ENCODE measurements at regions not wholly inside any gene's neighbourhood (a gene's known extent, or its start where the extent isn't known, plus 50 kb on each side); places are given as distances from the start of the nearest gene placed in this dataset.

- H3K27ac Mint-ChIP-seq = no peak overlapping the region
- peaks cover 6% of the 10 kb centered on the region for H3K9me3 Mint-ChIP-seq
- H3K27me3 Mint-ChIP-seq (ENCODE audit: low read depth) = peaks cover 8% of the 10 kb centered on the region
- DNase-seq (ENCODE audit: low spot score in 2 of 2, unreplicated experiment in 2 of 2) = no peak
- peaks cover 14% of the 10 kb centered on the region for H3K4me1 Mint-ChIP-seq
- H3K4me3 Mint-ChIP-seq = no peak overlapping the region
- no peaks in the 10 kb centered on the region for H3K36me3 Mint-ChIP-seq
- TF ChIP-seq, protein P1, sequence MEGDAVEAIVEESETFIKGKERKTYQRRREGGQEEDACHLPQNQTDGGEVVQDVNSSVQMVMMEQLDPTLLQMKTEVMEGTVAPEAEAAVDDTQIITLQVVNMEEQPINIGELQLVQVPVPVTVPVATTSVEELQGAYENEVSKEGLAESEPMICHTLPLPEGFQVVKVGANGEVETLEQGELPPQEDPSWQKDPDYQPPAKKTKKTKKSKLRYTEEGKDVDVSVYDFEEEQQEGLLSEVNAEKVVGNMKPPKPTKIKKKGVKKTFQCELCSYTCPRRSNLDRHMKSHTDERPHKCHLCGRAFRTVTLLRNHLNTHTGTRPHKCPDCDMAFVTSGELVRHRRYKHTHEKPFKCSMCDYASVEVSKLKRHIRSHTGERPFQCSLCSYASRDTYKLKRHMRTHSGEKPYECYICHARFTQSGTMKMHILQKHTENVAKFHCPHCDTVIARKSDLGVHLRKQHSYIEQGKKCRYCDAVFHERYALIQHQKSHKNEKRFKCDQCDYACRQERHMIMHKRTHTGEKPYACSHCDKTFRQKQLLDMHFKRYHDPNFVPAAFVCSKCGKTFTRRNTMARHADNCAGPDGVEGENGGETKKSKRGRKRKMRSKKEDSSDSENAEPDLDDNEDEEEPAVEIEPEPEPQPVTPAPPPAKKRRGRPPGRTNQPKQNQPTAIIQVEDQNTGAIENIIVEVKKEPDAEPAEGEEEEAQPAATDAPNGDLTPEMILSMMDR (IDR thresholded peaks at IDR 0.05; ENCODE audit: unreplicated experiment) = no peak
These were observed 262.8 kb downstream of the ABCC12 start for GRCh38 chr16:47892999-47893398.

GRCh38 chr16:47888734-47889133 is 267.1 kb downstream of the ABCC12 start:
- DNase-seq (ENCODE audit: low spot score in 2 of 2, unreplicated experiment in 2 of 2) = no peak
- TF ChIP-seq, protein P1 (IDR thresholded peaks at IDR 0.05; ENCODE audit: unreplicated experiment) = no peak
- H3K27ac Mint-ChIP-seq = no peak overlapping the region
- no peaks in the 10 kb centered on the region for H3K36me3 Mint-ChIP-seq
- peaks cover 34% of the 10 kb centered on the region for H3K27me3 Mint-ChIP-seq (ENCODE audit: low read depth)
- no peak overlapping the region for H3K4me3 Mint-ChIP-seq
- peaks cover 32% of the 10 kb centered on the region for H3K4me1 Mint-ChIP-seq
- peaks cover 4% of the 10 kb centered on the region for H3K9me3 Mint-ChIP-seq

DNA sequence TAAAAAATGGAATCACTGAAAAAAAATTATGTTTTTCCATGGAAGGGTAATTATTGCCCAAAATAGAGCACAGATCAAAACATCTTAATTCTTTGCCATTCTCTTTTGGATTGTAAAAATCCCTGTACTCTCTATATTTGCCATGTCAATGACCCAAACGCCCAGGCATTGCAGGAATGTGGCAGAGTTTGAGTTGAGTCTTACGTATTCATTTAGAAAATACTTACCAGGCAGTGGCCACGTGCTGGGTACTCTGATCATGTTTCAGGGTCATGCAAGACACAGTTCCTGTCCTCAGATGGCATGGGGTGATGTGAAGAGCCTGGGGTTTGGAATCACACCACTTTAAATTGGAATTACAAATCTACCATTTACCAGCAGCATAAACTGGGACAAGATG is 267.7 kb downstream of the ABCC12 start:
- H3K36me3 Mint-ChIP-seq = no peaks in the 10 kb centered on the region
- H3K27me3 Mint-ChIP-seq (ENCODE audit: low read depth) = peaks cover 38% of the 10 kb centered on the region
- H3K9me3 Mint-ChIP-seq = peaks cover 4% of the 10 kb centered on the region
- no peak overlapping the region for H3K27ac Mint-ChIP-seq
- no peak for DNase-seq (ENCODE audit: low spot score in 2 of 2, unreplicated experiment in 2 of 2)
- TF ChIP-seq, protein P1 (IDR thresholded peaks at IDR 0.05; ENCODE audit: unreplicated experiment) = no peak
- H3K4me1 Mint-ChIP-seq = peaks cover 32% of the 10 kb centered on the region
- no peak overlapping the region for H3K4me3 Mint-ChIP-seq

DNA sequence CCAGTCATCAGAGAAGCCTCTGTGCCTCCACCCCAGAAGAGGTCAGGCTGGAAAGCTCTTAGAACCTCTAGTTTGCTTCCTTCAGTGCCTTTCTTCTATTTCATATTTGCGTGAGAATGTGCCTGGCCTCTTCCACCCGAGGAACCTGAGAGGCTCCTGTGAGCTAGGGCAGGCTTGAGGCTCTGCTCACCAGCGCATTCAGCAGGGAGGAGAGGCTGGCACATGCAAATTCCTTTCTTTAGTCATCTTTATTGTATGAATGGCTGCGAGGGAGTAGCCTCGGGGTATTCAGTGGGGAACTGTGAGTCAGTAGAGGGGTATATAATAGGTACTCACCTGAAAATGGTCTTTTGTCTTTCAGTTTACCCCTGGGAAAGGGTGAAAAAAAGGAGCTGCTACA is 268.3 kb downstream of the ABCC12 start:
- DNase-seq (ENCODE audit: low spot score in 2 of 2, unreplicated experiment in 2 of 2) = no peak
- no peak overlapping the region for H3K4me3 Mint-ChIP-seq
- H3K36me3 Mint-ChIP-seq = no peaks in the 10 kb centered on the region
- peaks cover 32% of the 10 kb centered on the region for H3K4me1 Mint-ChIP-seq
- H3K27me3 Mint-ChIP-seq (ENCODE audit: low read depth) = peaks cover 41% of the 10 kb centered on the region
- TF ChIP-seq, protein P1 (IDR thresholded peaks at IDR 0.05; ENCODE audit: unreplicated experiment) = no peak
- H3K9me3 Mint-ChIP-seq = peaks cover 4% of the 10 kb centered on the region
- no peak overlapping the region for H3K27ac Mint-ChIP-seq

DNA sequence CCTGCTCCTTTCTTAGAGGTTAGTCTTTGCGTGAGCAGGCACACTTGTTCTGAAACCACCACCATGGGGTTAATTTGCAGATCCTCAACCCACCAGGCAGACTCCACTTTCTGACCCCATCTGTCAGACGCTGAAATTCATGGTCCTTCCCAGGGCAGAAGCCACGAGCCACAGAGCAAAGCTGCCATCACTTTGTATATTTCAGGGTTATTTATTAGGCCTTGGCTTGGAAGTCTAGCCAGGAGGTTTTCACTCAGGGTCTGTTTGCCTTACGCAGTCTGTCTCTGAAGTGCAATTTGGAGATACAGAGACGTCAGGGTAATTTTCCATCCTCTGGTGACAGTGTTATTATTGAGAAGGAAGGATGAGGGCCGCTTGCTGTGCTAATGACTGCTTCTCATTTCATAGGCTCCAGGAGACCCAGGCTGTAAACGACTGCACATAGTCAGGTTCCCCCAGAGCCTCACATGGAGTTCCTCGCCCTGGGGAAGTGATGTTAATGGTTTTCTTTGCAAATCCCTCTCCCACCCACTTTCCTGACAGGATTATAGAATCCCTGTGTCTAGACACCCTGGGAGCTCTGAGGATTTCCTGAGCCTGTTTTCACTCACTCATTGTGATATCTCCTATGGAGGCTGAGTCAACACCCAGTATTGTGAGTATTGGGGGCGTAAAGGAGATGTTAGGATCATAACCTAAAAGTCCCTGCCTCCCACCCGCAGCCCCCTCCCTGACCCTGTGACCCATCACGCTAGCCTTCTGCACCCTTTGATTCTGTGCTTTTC is 269.0 kb downstream of the ABCC12 start:
- TF ChIP-seq, protein P1 (IDR thresholded peaks at IDR 0.05; ENCODE audit: unreplicated experiment) = no peak
- Mint-ChIP-seq H3K27me3 (ENCODE audit: low read depth) (peaks cover 44% of the 10 kb centered on the region), H3K36me3 (no peaks in the 10 kb centered on the region), H3K27ac (no peak overlapping the region), H3K4me3 (no peak overlapping the region), H3K9me3 (peaks cover 4% of the 10 kb centered on the region), H3K4me1 (peaks cover 32% of the 10 kb centered on the region)
- no peak for DNase-seq (ENCODE audit: low spot score in 2 of 2, unreplicated experiment in 2 of 2)
